Ishikawa (cell line): ENCODE measurements at regions not wholly inside any gene's neighbourhood (a gene's known extent, or its start where the extent isn't known, plus 50 kb on each side); places are given as distances from the start of the nearest gene placed in this dataset.

Source experiments
- CEBPB ChIP-seq: IDR thresholded peaks from 2 replicates; pipeline ENCODE4 v1.6.1; 2012
- CREB1 ChIP-seq: IDR thresholded peaks from 2 replicates; pipeline ENCODE4 v1.6.1; 2012; ENCODE audit warnings: low read depth
- EP300 ChIP-seq: IDR thresholded peaks from 2 replicates; pipeline ENCODE4 v1.6.1; 2012; ENCODE audit warnings: borderline replicate concordance
- NFIC ChIP-seq: IDR thresholded peaks from 2 replicates; pipeline ENCODE4 v1.6.1; 2012
- RAD21 ChIP-seq: IDR thresholded peaks from 2 replicates; pipeline ENCODE4 v1.6.1; 2012; ENCODE audit warnings: low read depth
- REST ChIP-seq: IDR thresholded peaks from 2 replicates; pipeline ENCODE4 v1.6.1; 2012; ENCODE audit warnings: low read depth, mild to moderate bottlenecking
- TAF1 ChIP-seq: IDR thresholded peaks from 2 replicates; pipeline ENCODE4 v1.6.1; 2012; ENCODE audit warnings: low read depth, mild to moderate bottlenecking
- USF1 ChIP-seq: IDR thresholded peaks from 2 replicates; pipeline ENCODE4 v1.6.1; 2012
- YY1 ChIP-seq: IDR thresholded peaks from 2 replicates; pipeline ENCODE4 v1.6.1; 2012; ENCODE audit warnings: low read depth
- TF ChIP-seq, protein P1 (sequence below): IDR thresholded peaks from 2 replicates; pipeline ENCODE4 v1.6.1; 2012

- TF ChIP-seq EP300 (no peak), TAF1 (no peak), CEBPB (no peak), REST (no peak), CREB1 (no peak), YY1 (no peak), NFIC (no peak), USF1 (no peak), RAD21 (no peak)
- TF ChIP-seq, protein P1, sequence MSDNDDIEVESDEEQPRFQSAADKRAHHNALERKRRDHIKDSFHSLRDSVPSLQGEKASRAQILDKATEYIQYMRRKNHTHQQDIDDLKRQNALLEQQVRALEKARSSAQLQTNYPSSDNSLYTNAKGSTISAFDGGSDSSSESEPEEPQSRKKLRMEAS, result no peak
These were observed 115.5 kb downstream of the BUB3 start for GRCh38 chr10:123269675-123270074.
